ENCODE measurements at regions not wholly inside any gene's neighbourhood (a gene's known extent, or its start where the extent isn't known, plus 50 kb on each side); places are given as distances from the start of the nearest gene placed in this dataset.

DNA sequence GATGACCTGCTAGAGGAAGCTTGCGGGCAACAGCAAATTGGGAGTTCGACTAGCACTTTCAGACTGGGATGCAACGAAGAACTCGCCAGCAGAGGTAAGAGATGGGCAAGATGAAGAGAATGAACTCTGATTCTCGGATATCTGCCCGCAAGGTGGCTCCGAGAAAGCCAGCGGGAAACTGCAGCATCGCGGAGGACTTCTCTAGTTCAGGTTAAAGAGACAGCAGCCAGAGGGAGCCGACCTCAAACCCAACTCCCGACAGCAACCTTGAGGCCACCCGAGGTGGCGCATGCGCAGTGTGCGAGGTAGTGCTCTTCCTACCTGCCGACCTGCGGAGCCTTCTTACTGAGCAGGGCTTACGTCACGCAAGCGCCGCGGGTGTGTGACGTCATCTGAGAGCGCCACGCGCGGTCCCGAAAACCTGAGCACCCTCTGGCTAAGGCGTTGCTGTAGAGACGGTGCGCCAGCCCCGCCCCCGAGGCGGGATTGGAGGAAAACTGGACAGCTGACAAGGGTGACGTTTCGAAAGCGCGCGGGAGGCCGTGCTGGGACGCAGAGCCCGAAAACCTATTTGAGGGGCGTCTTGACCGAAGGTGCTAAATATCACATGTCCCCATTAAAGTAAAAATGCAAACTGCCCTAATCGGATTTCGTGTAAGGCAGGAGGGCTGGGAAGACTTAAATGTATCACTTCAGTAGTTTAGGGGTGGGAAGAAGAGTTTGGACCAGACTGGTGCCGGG is 110.5 kb upstream of the SLC25A33 start:
- Histone ChIP-seq H3K4me3 (ENCODE audit: low read length) (peak overlapping the region; percentile 66), H3K4me1 (ENCODE audit: insufficient read depth, low read length) (peaks cover 55% of the 10 kb centered on the region), H3K36me3 (ENCODE audit: insufficient read depth, low read length) (no peaks in the 10 kb centered on the region), H3K27ac (ENCODE audit: low read depth in 1 of 2, low read length in 2 of 2) (peak overlapping the region; percentile 72 to 82), H3K9me3 (ENCODE audit: control insufficient read depth in 1 of 2, insufficient read depth in 1 of 2, low read length in 2 of 2) (no peaks in the 10 kb centered on the region), H3K27me3 (ENCODE audit: control insufficient read depth in 1 of 2, insufficient read depth in 2 of 2, low read length in 2 of 2) (no peaks in the 10 kb centered on the region)
- H3K4me1 Mint-ChIP-seq (ENCODE audit: low read depth), result peaks cover 56% of the 10 kb centered on the region
- CTCF ChIA-PET, result interaction anchor here (1.1 to 2.4 kb wide), 5 partner anchors 22 to 782 kb away, joined by 3 to 8 read pairs (median 3); partner anchors contain the start of genes H6PD and KIF1B
- peak overlapping the region; percentile 92 for H3K27ac Mint-ChIP-seq
- no peaks in the 10 kb centered on the region for H3K27me3 Mint-ChIP-seq
- peak; percentile 72 for ATAC-seq (ENCODE audit: poor library complexity)
- peak overlapping the region; percentile 91 for H3K4me3 Mint-ChIP-seq
- TF ChIP-seq, protein P1, sequence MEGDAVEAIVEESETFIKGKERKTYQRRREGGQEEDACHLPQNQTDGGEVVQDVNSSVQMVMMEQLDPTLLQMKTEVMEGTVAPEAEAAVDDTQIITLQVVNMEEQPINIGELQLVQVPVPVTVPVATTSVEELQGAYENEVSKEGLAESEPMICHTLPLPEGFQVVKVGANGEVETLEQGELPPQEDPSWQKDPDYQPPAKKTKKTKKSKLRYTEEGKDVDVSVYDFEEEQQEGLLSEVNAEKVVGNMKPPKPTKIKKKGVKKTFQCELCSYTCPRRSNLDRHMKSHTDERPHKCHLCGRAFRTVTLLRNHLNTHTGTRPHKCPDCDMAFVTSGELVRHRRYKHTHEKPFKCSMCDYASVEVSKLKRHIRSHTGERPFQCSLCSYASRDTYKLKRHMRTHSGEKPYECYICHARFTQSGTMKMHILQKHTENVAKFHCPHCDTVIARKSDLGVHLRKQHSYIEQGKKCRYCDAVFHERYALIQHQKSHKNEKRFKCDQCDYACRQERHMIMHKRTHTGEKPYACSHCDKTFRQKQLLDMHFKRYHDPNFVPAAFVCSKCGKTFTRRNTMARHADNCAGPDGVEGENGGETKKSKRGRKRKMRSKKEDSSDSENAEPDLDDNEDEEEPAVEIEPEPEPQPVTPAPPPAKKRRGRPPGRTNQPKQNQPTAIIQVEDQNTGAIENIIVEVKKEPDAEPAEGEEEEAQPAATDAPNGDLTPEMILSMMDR (IDR thresholded peaks at IDR 0.05), result no peak
- no peaks in the 10 kb centered on the region for H3K9me3 Mint-ChIP-seq
- DNase-seq, result peak; percentile 99 to 100 (median 100)
- intact Hi-C loops (cut with DNase I, micrococcal nuclease), result loop anchor here in 1 of 2 experiments (5.0 kb wide), 2 partner anchors 196 to 301 kb away; partner anchors contain the start of genes GPR157 and H6PD
- POLR2A ChIA-PET, result interaction anchor here (1.0 to 2.2 kb wide), 5 partner anchors 11 to 195 kb away, joined by 3 to 7 read pairs (median 4); no protein-coding TSS in a partner anchor
- peaks cover 6% of the 10 kb centered on the region for H3K36me3 Mint-ChIP-seq (ENCODE audit: low read depth)

DNA sequence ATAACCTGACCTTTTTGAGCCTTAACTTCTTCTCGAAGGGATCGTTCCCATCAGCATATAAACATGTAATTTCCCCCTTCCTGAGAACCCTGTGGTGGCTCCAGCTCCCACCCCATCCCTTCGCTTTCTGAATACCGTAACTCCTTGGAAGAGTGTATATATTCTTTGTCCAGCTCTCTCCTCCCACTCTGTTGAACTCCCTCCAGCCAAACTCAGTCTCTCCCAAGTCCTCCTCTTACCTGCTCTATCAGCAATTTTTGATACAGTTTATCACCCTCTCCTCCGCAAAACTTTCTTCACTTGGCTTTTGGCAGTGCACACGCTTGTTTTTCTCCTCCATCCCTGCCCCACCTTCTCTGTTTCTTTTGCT is 109.9 kb upstream of the SLC25A33 start:
- TF ChIP-seq, protein P1 (IDR thresholded peaks at IDR 0.05), result no peak
- Mint-ChIP-seq H3K9me3 (no peaks in the 10 kb centered on the region), H3K27me3 (no peaks in the 10 kb centered on the region), H3K27ac (peak overlapping the region; percentile 92), H3K36me3 (ENCODE audit: low read depth) (peaks cover 6% of the 10 kb centered on the region), H3K4me3 (peak overlapping the region; percentile 91), H3K4me1 (ENCODE audit: low read depth) (peaks cover 56% of the 10 kb centered on the region)
- ChIA-PET POLR2A (interaction anchor here (1.4 to 2.2 kb wide), 2 partner anchors 140 to 195 kb away, joined by 4 to 7 read pairs; no protein-coding TSS in a partner anchor), CTCF (interaction anchor here (1.2 to 2.4 kb wide), 4 partner anchors 22 to 195 kb away, joined by 3 to 8 read pairs (median 4); partner anchors contain the start of gene H6PD)
- Histone ChIP-seq H3K4me1 (ENCODE audit: insufficient read depth, low read length) (peaks cover 49% of the 10 kb centered on the region), H3K36me3 (ENCODE audit: insufficient read depth, low read length) (no peaks in the 10 kb centered on the region), H3K27ac (ENCODE audit: low read depth in 1 of 2, low read length in 2 of 2) (peak overlapping the region; percentile 55 to 82), H3K27me3 (ENCODE audit: control insufficient read depth in 1 of 2, insufficient read depth in 2 of 2, low read length in 2 of 2) (no peaks in the 10 kb centered on the region), H3K9me3 (ENCODE audit: control insufficient read depth in 1 of 2, insufficient read depth in 1 of 2, low read length in 2 of 2) (no peaks in the 10 kb centered on the region), H3K4me3 (ENCODE audit: low read length) (peak overlapping the region; percentile 66)
- intact Hi-C loops (cut with DNase I, micrococcal nuclease), result loop anchor here in 1 of 2 experiments (5.0 kb wide), 2 partner anchors 197 to 302 kb away; partner anchors contain the start of genes GPR157 and H6PD
- DNase-seq, result no peak
- ATAC-seq (ENCODE audit: poor library complexity), result no peak

DNA sequence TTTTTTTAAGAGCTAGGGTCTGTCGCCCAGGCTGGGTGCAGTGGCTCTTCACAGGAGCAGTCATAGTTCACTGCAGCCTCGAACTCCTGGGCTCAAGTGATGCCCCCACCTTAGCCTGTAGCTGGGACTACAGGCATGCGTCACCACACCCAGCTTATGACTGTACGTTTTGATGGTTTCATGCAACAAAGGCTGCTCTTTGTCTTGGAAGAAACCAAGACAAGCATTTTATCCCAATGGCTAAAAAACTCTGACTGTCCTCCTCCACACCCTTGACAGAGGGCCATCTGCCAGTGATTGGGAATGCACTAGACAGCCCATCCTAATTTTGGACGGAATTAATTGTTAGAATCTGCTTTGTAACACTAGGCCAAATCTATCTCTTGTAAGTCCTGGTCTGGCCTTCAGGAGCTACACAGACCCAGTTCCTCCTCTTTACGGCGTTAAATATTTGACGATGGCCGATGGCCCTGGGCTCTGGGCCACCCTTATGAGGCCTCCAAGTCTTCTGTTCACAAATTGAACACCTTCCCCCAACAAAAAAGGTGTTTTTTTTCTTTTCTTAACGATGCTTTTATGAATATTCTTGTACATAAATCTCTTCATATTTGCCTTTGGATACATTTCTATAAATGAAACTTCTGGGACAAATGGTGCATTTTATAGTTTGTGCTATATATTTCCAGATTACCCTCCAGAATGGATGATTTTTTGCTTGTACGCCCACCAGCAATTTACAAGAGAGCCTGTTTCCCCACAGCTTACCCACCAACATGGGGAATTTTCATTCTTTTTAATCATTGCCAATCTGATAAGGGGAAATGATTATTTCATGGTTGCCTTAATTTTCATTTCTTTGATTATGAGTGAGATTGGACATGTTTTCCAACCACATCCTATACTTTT is 104.8 kb upstream of the SLC25A33 start:
- ATAC-seq (ENCODE audit: poor library complexity) (no peak), DNase-seq (no peak)
- intact Hi-C loops (cut with DNase I, micrococcal nuclease), result loop anchor here in 1 of 2 experiments (5.0 kb wide), 1 partner anchor 153 kb away; the partner anchor contains the start of gene TMEM201
- Mint-ChIP-seq H3K9me3 (no peaks in the 10 kb centered on the region), H3K27me3 (peaks cover under 1% of the 10 kb centered on the region), H3K27ac (no peak overlapping the region), H3K4me1 (ENCODE audit: low read depth) (peaks cover 7% of the 10 kb centered on the region), H3K4me3 (no peak overlapping the region), H3K36me3 (ENCODE audit: low read depth) (no peaks in the 10 kb centered on the region)
- H3K27me3 ChIP-seq (ENCODE audit: control insufficient read depth in 1 of 2, insufficient read depth in 2 of 2, low read length in 2 of 2), result no peaks in the 10 kb centered on the region
- no peaks in the 10 kb centered on the region for H3K9me3 ChIP-seq (ENCODE audit: control insufficient read depth in 1 of 2, insufficient read depth in 1 of 2, low read length in 2 of 2)
- TF ChIP-seq, protein P1 (IDR thresholded peaks at IDR 0.05), result no peak
- no peaks in the 10 kb centered on the region for H3K36me3 ChIP-seq (ENCODE audit: insufficient read depth, low read length)
- POLR2A ChIA-PET, result interaction anchor here (1.2 kb wide), 1 partner anchor 17 kb away, joined by 4 read pairs; no protein-coding TSS in a partner anchor
- H3K4me3 ChIP-seq (ENCODE audit: low read length), result no peak overlapping the region
- CTCF ChIA-PET, result no interaction called here
- no peak overlapping the region for H3K27ac ChIP-seq (ENCODE audit: low read depth in 1 of 2, low read length in 2 of 2)
- peaks cover 2% of the 10 kb centered on the region for H3K4me1 ChIP-seq (ENCODE audit: insufficient read depth, low read length)
